ENCODE measurements at regions not wholly inside any gene's neighbourhood (a gene's known extent, or its start where the extent isn't known, plus 50 kb on each side); places are given as distances from the start of the nearest gene placed in this dataset.

GRCh38 chr7:155874411-155874810 is 62.1 kb upstream of the SHH start:
- Histone ChIP-seq H3K27me3 (ENCODE audit: insufficient read depth, poor library complexity, severe bottlenecking) (no peaks in the 10 kb centered on the region), H3K4me3 (replicated peaks; ENCODE audit: insufficient read depth, low read length) (no peak overlapping the region), H3K27ac (replicated peaks) (no peak overlapping the region)
- no peak for DNase-seq (ENCODE audit: low read depth in 1 of 2, low spot score in 1 of 2)
- TF ChIP-seq GABPA (IDR thresholded peaks at IDR 0.05; ENCODE audit: low read depth) (no peak), REST (IDR thresholded peaks at IDR 0.05; ENCODE audit: insufficient replicate concordance, low read depth) (no peak)

GRCh38 chr7:155874010-155874409 is 61.7 kb upstream of the SHH start:
- TF ChIP-seq SPI1 (IDR thresholded peaks at IDR 0.05; ENCODE audit: borderline replicate concordance, low read depth), result no peak
- no peak for TF ChIP-seq REST (IDR thresholded peaks at IDR 0.05; ENCODE audit: insufficient replicate concordance, low read depth)
- TF ChIP-seq CTCF (IDR thresholded peaks at IDR 0.05; ENCODE audit: insufficient read depth, low read length), result no peak
- no peak for TF ChIP-seq GABPA (IDR thresholded peaks at IDR 0.05; ENCODE audit: low read depth)
- TF ChIP-seq POLR2AphosphoS5 (IDR thresholded peaks at IDR 0.05; ENCODE audit: low read depth), result no peak
- no peak for DNase-seq (ENCODE audit: low read depth in 1 of 2, low spot score in 1 of 2)
- Histone ChIP-seq H3K27me3 (ENCODE audit: insufficient read depth, poor library complexity, severe bottlenecking) (no peaks in the 10 kb centered on the region), H3K4me3 (replicated peaks; ENCODE audit: insufficient read depth, low read length) (no peak overlapping the region), H3K27ac (replicated peaks) (no peak overlapping the region)

GRCh38 chr7:155872678-155873369 is 60.6 kb upstream of the SHH start:
- Histone ChIP-seq H3K27me3 (ENCODE audit: insufficient read depth, poor library complexity, severe bottlenecking) (no peaks in the 10 kb centered on the region), H3K27ac (replicated peaks) (no peak overlapping the region), H3K4me3 (replicated peaks; ENCODE audit: insufficient read depth, low read length) (no peak overlapping the region)
- no peak for DNase-seq (ENCODE audit: low read depth in 1 of 2, low spot score in 1 of 2)
- TF ChIP-seq POLR2AphosphoS5 (IDR thresholded peaks at IDR 0.05; ENCODE audit: low read depth), result no peak
- TF ChIP-seq CTCF (IDR thresholded peaks at IDR 0.05; ENCODE audit: insufficient read depth, low read length), result no peak
- no peak for TF ChIP-seq SPI1 (IDR thresholded peaks at IDR 0.05; ENCODE audit: borderline replicate concordance, low read depth)
- TF ChIP-seq REST (IDR thresholded peaks at IDR 0.05; ENCODE audit: insufficient replicate concordance, low read depth), result no peak
- no peak for TF ChIP-seq GABPA (IDR thresholded peaks at IDR 0.05; ENCODE audit: low read depth)
